ENCODE measurements at regions not wholly inside any gene's neighbourhood (a gene's known extent, or its start where the extent isn't known, plus 50 kb on each side); places are given as distances from the start of the nearest gene placed in this dataset.
"Not testable (repeated sequence)": the region's sequence is repeated elsewhere in the genome, so short reads cannot be mapped to it uniquely, and the experiment has no call there.

GRCh38 chr2:8363161-8363560 is 318.7 kb upstream of the ID2 start:
- DNase-seq (ENCODE audit: low read depth, low spot score), result no peak

GRCh38 chr2:8364668-8365067 is 317.2 kb upstream of the ID2 start:
- no peak for DNase-seq (ENCODE audit: low read depth, low spot score)

- no peak for DNase-seq (ENCODE audit: low read depth, low spot score)
These were observed 316.4 kb upstream of the ID2 start for GRCh38 chr2:8365331-8365910.

GRCh38 chr2:8367833-8368232 is 314.0 kb upstream of the ID2 start:
- no peak for DNase-seq (ENCODE audit: low read depth, low spot score)

GRCh38 chr2:8368463-8368862 is 313.4 kb upstream of the ID2 start:
- DNase-seq (ENCODE audit: low read depth, low spot score), result no peak

- no peak for DNase-seq (ENCODE audit: low read depth, low spot score)
These were observed 312.3 kb upstream of the ID2 start for GRCh38 chr2:8369522-8369921.

GRCh38 chr2:8370258-8370802 is 311.5 kb upstream of the ID2 start:
- DNase-seq (ENCODE audit: low read depth, low spot score), result no peak

GRCh38 chr2:8371653-8372052 is 310.2 kb upstream of the ID2 start:
- DNase-seq (ENCODE audit: low read depth, low spot score), result no peak

GRCh38 chr2:8374782-8375181 is 307.1 kb upstream of the ID2 start:
- no peak for DNase-seq (ENCODE audit: low read depth, low spot score)

- DNase-seq (ENCODE audit: low read depth, low spot score), result no peak
These were observed 305.0 kb upstream of the ID2 start for GRCh38 chr2:8376603-8377410.

GRCh38 chr2:8378016-8378810 is 303.6 kb upstream of the ID2 start:
- no peak for DNase-seq (ENCODE audit: low read depth, low spot score)

- no peak for DNase-seq (ENCODE audit: low read depth, low spot score)
These were observed 302.7 kb upstream of the ID2 start for GRCh38 chr2:8379128-8379527.

GRCh38 chr2:8379549-8379948 is 302.3 kb upstream of the ID2 start:
- DNase-seq (ENCODE audit: low read depth, low spot score), result no peak

- no peak for DNase-seq (ENCODE audit: low read depth, low spot score)
These were observed 301.8 kb upstream of the ID2 start for GRCh38 chr2:8380026-8380425.

- no peak for DNase-seq (ENCODE audit: low read depth, low spot score)
These were observed 301.3 kb upstream of the ID2 start for GRCh38 chr2:8380566-8380965.

- DNase-seq (ENCODE audit: low read depth, low spot score), result no peak
These were observed 299.4 kb upstream of the ID2 start for GRCh38 chr2:8382485-8382884.

GRCh38 chr2:8386748-8387147 is 295.1 kb upstream of the ID2 start:
- DNase-seq (ENCODE audit: low read depth, low spot score), result not testable (repeated sequence)

- DNase-seq (ENCODE audit: low read depth, low spot score), result no peak
These were observed 293.1 kb upstream of the ID2 start for GRCh38 chr2:8388781-8389180.

- no peak for DNase-seq (ENCODE audit: low read depth, low spot score)
These were observed 292.3 kb upstream of the ID2 start for GRCh38 chr2:8389431-8390108.

- DNase-seq (ENCODE audit: low read depth, low spot score), result no peak
These were observed 290.7 kb upstream of the ID2 start for GRCh38 chr2:8391126-8391525.

GRCh38 chr2:8391584-8391983 is 290.3 kb upstream of the ID2 start:
- DNase-seq (ENCODE audit: low read depth, low spot score), result no peak

All from smooth muscle cell of the brain vasculature (primary cell).